ENCODE measurements at regions not wholly inside any gene's neighbourhood (a gene's known extent, or its start where the extent isn't known, plus 50 kb on each side); places are given as distances from the start of the nearest gene placed in this dataset.

DNA sequence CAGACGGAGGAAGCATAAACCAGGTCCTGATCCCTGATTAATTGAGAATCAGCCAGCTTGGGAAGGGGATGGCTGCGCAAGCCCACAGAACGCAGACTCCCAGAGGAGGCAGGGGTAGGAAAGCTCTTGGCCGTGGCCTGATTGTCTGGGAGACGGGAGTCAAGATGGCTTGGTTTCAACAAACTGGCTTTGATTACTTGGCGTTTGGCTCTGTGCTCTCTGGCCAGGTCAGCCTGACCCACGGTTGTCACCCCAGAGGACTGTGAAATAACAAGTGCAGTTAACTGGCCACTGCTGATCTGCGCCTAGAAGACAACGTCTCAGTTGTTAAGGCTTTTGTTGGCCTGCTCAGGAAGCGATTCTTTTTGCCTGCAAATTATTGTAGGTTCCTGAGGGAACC is 387.0 kb upstream of the PROK2 start:
- TF ChIP-seq, protein P1, sequence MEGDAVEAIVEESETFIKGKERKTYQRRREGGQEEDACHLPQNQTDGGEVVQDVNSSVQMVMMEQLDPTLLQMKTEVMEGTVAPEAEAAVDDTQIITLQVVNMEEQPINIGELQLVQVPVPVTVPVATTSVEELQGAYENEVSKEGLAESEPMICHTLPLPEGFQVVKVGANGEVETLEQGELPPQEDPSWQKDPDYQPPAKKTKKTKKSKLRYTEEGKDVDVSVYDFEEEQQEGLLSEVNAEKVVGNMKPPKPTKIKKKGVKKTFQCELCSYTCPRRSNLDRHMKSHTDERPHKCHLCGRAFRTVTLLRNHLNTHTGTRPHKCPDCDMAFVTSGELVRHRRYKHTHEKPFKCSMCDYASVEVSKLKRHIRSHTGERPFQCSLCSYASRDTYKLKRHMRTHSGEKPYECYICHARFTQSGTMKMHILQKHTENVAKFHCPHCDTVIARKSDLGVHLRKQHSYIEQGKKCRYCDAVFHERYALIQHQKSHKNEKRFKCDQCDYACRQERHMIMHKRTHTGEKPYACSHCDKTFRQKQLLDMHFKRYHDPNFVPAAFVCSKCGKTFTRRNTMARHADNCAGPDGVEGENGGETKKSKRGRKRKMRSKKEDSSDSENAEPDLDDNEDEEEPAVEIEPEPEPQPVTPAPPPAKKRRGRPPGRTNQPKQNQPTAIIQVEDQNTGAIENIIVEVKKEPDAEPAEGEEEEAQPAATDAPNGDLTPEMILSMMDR (IDR thresholded peaks at IDR 0.05; ENCODE audit: control extremely low read depth in 1 of 3, insufficient read depth in 1 of 3, low read depth in 1 of 3, low read length in 3 of 3): no peak
- TF ChIP-seq POLR2AphosphoS5 (IDR thresholded peaks at IDR 0.05; ENCODE audit: low read depth, low read length) (no peak), GABPA (IDR thresholded peaks at IDR 0.05; ENCODE audit: borderline replicate concordance, insufficient read depth, low read length) (no peak)

Data from H1 (cell line).